Tibial artery (tissue), 4 donors: ENCODE measurements at regions not wholly inside any gene's neighbourhood (a gene's known extent, or its start where the extent isn't known, plus 50 kb on each side); places are given as distances from the start of the nearest gene placed in this dataset.

Experiments used
- DNase-seq, 2 donors: peaks; one replicate each; pipeline ENCODE4 v3.0.0-alpha.2; 2019
- H3K27ac ChIP-seq, 2 donors: fragments of 200-600 bp; sonication (generic) in 1 of 2; 1 replicate in 1 of 2; 2 replicates in 1 of 2; pipeline ENCODE4 v1.5.1; 2018 to 2019; ENCODE audit warnings: mild to moderate bottlenecking in 1 of 2
- H3K27me3 ChIP-seq, 2 donors: fragments of 200-600 bp; sonication (generic) in 1 of 2; one replicate each; pipeline versions ENCODE4 v1.5.1 to v1.6.0; 2016 to 2019
- H3K36me3 ChIP-seq, 3 donors: fragments of 200-600 bp; sonication (generic) in 2 of 3; one replicate each; pipeline ENCODE4 v1.5.1; 2016 to 2019; ENCODE audit warnings: mild to moderate bottlenecking in 2 of 3
- H3K4me1 ChIP-seq, 4 donors: fragments of 200-600 bp; sonication (generic) in 2 of 4; 1 replicate in 3 of 4; 2 replicates in 1 of 4; pipeline ENCODE4 v1.5.1; 2016 to 2019
- H3K4me3 ChIP-seq, 2 donors: fragments of 200-600 bp; sonication (generic) in 1 of 2; 1 replicate in 1 of 2; 2 replicates in 1 of 2; pipeline ENCODE4 v1.5.1; 2018 to 2019; ENCODE audit warnings: mild to moderate bottlenecking in 2 of 2
- H3K9me3 ChIP-seq, 3 donors: fragments of 200-600 bp; sonication (generic) in 1 of 3; one replicate each; pipeline ENCODE4 v1.5.1; 2016 to 2019
- CTCF ChIP-seq, 2 experiments: fragments of 200-600 bp in 1 of 2; fragments of 450-650 bp in 1 of 2; IDR thresholded peaks; one replicate each; pipeline ENCODE4 v1.5.1; 2017 to 2019; ENCODE audit warnings: antibody characterized with exemption in 2 of 2, mild to moderate bottlenecking in 1 of 2, moderate library complexity in 1 of 2
- intact Hi-C: fragments of 100-400 bp; cut with DNase I; formaldehyde crosslinking; loops from one replicate; pipeline ENCODE4 v1.15.0; 2023; ENCODE audit warnings: low total_unique reads

- Histone ChIP-seq H3K27me3 (no peaks in the 10 kb centered on the region), H3K27ac (no peak overlapping the region), H3K4me1 (no peaks in the 10 kb centered on the region), H3K9me3 (no peaks in the 10 kb centered on the region), H3K36me3 (peaks cover 0 to 12% (median 0%) of the 10 kb centered on the region in 3 donors), H3K4me3 (no peak overlapping the region)
- no peak for DNase-seq
- no peak for TF ChIP-seq CTCF (IDR thresholded peaks at IDR 0.05)
- intact Hi-C loops, result no loop called here
Observed at GRCh38 chr7:26612742-26613141, 251.6 kb downstream of the SKAP2 start.

DNA sequence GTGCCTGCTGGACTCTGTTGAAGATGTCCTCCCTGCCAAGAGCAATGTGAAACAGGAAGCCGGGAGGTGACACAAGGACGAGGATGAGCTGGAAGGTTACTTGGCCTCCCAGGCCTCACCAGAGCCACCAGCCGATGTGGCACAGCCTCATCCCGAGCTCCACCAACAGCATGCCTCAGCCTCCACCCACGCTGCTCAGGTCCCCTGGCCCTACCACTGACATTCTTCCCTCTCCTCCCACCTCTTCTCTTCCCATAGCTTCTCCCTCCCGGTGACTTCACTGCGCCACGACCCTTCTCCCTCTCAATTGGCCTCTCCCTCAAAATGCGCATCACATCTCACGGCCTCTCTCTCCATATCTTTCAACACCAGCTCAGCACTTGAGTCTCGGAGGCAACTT lies 249.9 kb downstream of the SKAP2 start:
- Histone ChIP-seq H3K4me1 (no peaks in the 10 kb centered on the region), H3K27me3 (no peaks in the 10 kb centered on the region), H3K27ac (no peak overlapping the region), H3K4me3 (no peak overlapping the region), H3K36me3 (peaks cover 0 to 12% (median 0%) of the 10 kb centered on the region in 3 donors), H3K9me3 (no peaks in the 10 kb centered on the region)
- intact Hi-C loops, result no loop called here
- no peak for DNase-seq
- no peak for TF ChIP-seq CTCF (IDR thresholded peaks at IDR 0.05)

GRCh38 chr7:26616235-26616634 lies 248.2 kb downstream of the SKAP2 start:
- Histone ChIP-seq H3K4me1 (no peaks in the 10 kb centered on the region), H3K9me3 (no peaks in the 10 kb centered on the region), H3K27ac (no peak overlapping the region), H3K4me3 (no peak overlapping the region), H3K27me3 (no peaks in the 10 kb centered on the region), H3K36me3 (peaks cover 0 to 12% (median 0%) of the 10 kb centered on the region in 3 donors)
- TF ChIP-seq CTCF (IDR thresholded peaks at IDR 0.05), result no peak
- intact Hi-C loops, result no loop called here
- DNase-seq, result no peak

GRCh38 chr7:26617066-26617465 lies 247.3 kb downstream of the SKAP2 start:
- peaks cover 0 to 12% (median 0%) of the 10 kb centered on the region in 3 donors for H3K36me3 ChIP-seq
- no peaks in the 10 kb centered on the region for H3K27me3 ChIP-seq
- no peaks in the 10 kb centered on the region for H3K4me1 ChIP-seq
- no peak for TF ChIP-seq CTCF (IDR thresholded peaks at IDR 0.05)
- H3K4me3 ChIP-seq, result no peak overlapping the region
- intact Hi-C loops, result no loop called here
- H3K27ac ChIP-seq, result no peak overlapping the region
- no peaks in the 10 kb centered on the region for H3K9me3 ChIP-seq
- DNase-seq, result no peak
